ENCODE measurements at regions not wholly inside any gene's neighbourhood (a gene's known extent, or its start where the extent isn't known, plus 50 kb on each side); places are given as distances from the start of the nearest gene placed in this dataset.
A peak's percentile ranks its signal among the peaks of the same experiment; 100 is the strongest.

GRCh38 chr2:37865640-37866039 is 59.4 kb upstream of the RMDN2 start:
- Histone ChIP-seq H3K79me2 (replicated peaks; ENCODE audit: insufficient read depth, low read length) (no peaks in the 10 kb centered on the region), H3F3A (ENCODE audit: insufficient read depth, low read length, poor library complexity, severe bottlenecking) (no peaks in the 10 kb centered on the region), H3K9me3 (ENCODE audit: low read length) (no peaks in the 10 kb centered on the region), H3K9ac (ENCODE audit: low read length) (no peak overlapping the region), H4K20me1 (ENCODE audit: insufficient read depth) (no peaks in the 10 kb centered on the region), H3K9me2 (ENCODE audit: insufficient read depth, low read length) (no peaks in the 10 kb centered on the region), H3K4me3 (ENCODE audit: low read length) (no peak overlapping the region), H2AFZ (ENCODE audit: low read depth, low read length) (no peak overlapping the region), H3K36me3 (ENCODE audit: insufficient read depth, low read length) (no peaks in the 10 kb centered on the region), H3K4me2 (ENCODE audit: low read length) (no peak overlapping the region), H3K27ac (ENCODE audit: low read length) (no peak overlapping the region), H3K27me3 (ENCODE audit: insufficient read depth, low read depth, low read length) (no peaks in the 10 kb centered on the region)
- TF ChIP-seq TAF1 (IDR thresholded peaks at IDR 0.05; ENCODE audit: low read depth) (no peak), POLR2AphosphoS5 (IDR thresholded peaks at IDR 0.05) (no peak), SMC3 (conservative IDR thresholded peaks at IDR 0.05; ENCODE audit: poor library complexity) (no peak), RAD21 (conservative IDR thresholded peaks at IDR 0.05) (no peak), MXI1 (conservative IDR thresholded peaks at IDR 0.05; ENCODE audit: poor library complexity, severe bottlenecking) (no peak), EZH2 (IDR thresholded peaks at IDR 0.05; ENCODE audit: borderline replicate concordance, insufficient read depth, low read length, poor library complexity, severe bottlenecking) (no peak)

- Histone ChIP-seq H3K9ac (ENCODE audit: low read length) (no peak overlapping the region), H3K36me3 (ENCODE audit: insufficient read depth, low read length) (no peaks in the 10 kb centered on the region), H3K27me3 (ENCODE audit: insufficient read depth, low read depth, low read length) (no peaks in the 10 kb centered on the region), H3K79me2 (replicated peaks; ENCODE audit: insufficient read depth, low read length) (no peaks in the 10 kb centered on the region), H3K4me2 (ENCODE audit: low read length) (no peak overlapping the region), H3K4me3 (ENCODE audit: low read length) (no peak overlapping the region), H3F3A (ENCODE audit: insufficient read depth, low read length, poor library complexity, severe bottlenecking) (no peaks in the 10 kb centered on the region), H3K27ac (ENCODE audit: low read length) (no peak overlapping the region), H4K20me1 (ENCODE audit: insufficient read depth) (no peaks in the 10 kb centered on the region), H3K9me3 (ENCODE audit: low read length) (no peaks in the 10 kb centered on the region), H3K9me2 (ENCODE audit: insufficient read depth, low read length) (no peaks in the 10 kb centered on the region), H2AFZ (ENCODE audit: low read depth, low read length) (no peak overlapping the region)
- TF ChIP-seq TAF1 (IDR thresholded peaks at IDR 0.05; ENCODE audit: low read depth), result no peak
- TF ChIP-seq EP300 (conservative IDR thresholded peaks at IDR 0.05; ENCODE audit: poor library complexity, severe bottlenecking), result peak; percentile 6
These were observed 58.7 kb upstream of the RMDN2 start for GRCh38 chr2:37866171-37866934.

GRCh38 chr2:37867166-37867565 is 57.9 kb upstream of the RMDN2 start:
- Histone ChIP-seq H3K36me3 (ENCODE audit: insufficient read depth, low read length) (no peaks in the 10 kb centered on the region), H3K4me2 (ENCODE audit: low read length) (no peak overlapping the region), H3K4me3 (ENCODE audit: low read length) (no peak overlapping the region), H3K27me3 (ENCODE audit: insufficient read depth, low read depth, low read length) (no peaks in the 10 kb centered on the region), H3K79me2 (replicated peaks; ENCODE audit: insufficient read depth, low read length) (no peaks in the 10 kb centered on the region), H3K27ac (ENCODE audit: low read length) (no peak overlapping the region), H4K20me1 (ENCODE audit: insufficient read depth) (no peaks in the 10 kb centered on the region), H3K9me2 (ENCODE audit: insufficient read depth, low read length) (no peaks in the 10 kb centered on the region), H3K9me3 (ENCODE audit: low read length) (no peaks in the 10 kb centered on the region), H2AFZ (ENCODE audit: low read depth, low read length) (no peak overlapping the region), H3F3A (ENCODE audit: insufficient read depth, low read length, poor library complexity, severe bottlenecking) (no peaks in the 10 kb centered on the region), H3K9ac (ENCODE audit: low read length) (no peak overlapping the region)
- TF ChIP-seq REST (IDR thresholded peaks at IDR 0.05; ENCODE audit: borderline replicate concordance), result no peak
- TF ChIP-seq SMC3 (conservative IDR thresholded peaks at IDR 0.05; ENCODE audit: poor library complexity), result no peak
- TF ChIP-seq EP300 (conservative IDR thresholded peaks at IDR 0.05; ENCODE audit: poor library complexity, severe bottlenecking), result no peak
- no peak for TF ChIP-seq MXI1 (conservative IDR thresholded peaks at IDR 0.05; ENCODE audit: poor library complexity, severe bottlenecking)
- TF ChIP-seq RAD21 (conservative IDR thresholded peaks at IDR 0.05), result no peak
- TF ChIP-seq EZH2 (IDR thresholded peaks at IDR 0.05; ENCODE audit: borderline replicate concordance, insufficient read depth, low read length, poor library complexity, severe bottlenecking), result no peak
- TF ChIP-seq CTCF (IDR thresholded peaks at IDR 0.05; ENCODE audit: poor library complexity, severe bottlenecking), result no peak

Measured in neural cell (in vitro differentiated cells).